ENCODE measurements at regions not wholly inside any gene's neighbourhood (a gene's known extent, or its start where the extent isn't known, plus 50 kb on each side); places are given as distances from the start of the nearest gene placed in this dataset.
"Not testable (repeated sequence)": the region's sequence is repeated elsewhere in the genome, so short reads cannot be mapped to it uniquely, and the experiment has no call there.

- no peaks in the 10 kb centered on the region for H3K27me3 ChIP-seq
- H3K36me3 ChIP-seq: no peaks in the 10 kb centered on the region
- H3K27ac ChIP-seq: no peak overlapping the region
- H3K4me3 ChIP-seq: no peak overlapping the region
- no peaks in the 10 kb centered on the region for H3K9me3 ChIP-seq (replicated peaks)
- H3K4me1 ChIP-seq: no peaks in the 10 kb centered on the region
- DNase-seq: no peak
These were observed 524.2 kb upstream of the CHORDC1 start for GRCh38 chr11:90747057-90747456.

- Histone ChIP-seq H3K4me3 (no peak overlapping the region), H3K36me3 (no peaks in the 10 kb centered on the region), H3K27ac (no peak overlapping the region), H3K9me3 (replicated peaks) (no peaks in the 10 kb centered on the region), H3K4me1 (no peaks in the 10 kb centered on the region), H3K27me3 (no peaks in the 10 kb centered on the region)
- DNase-seq: no peak
These were observed 521.3 kb upstream of the CHORDC1 start for GRCh38 chr11:90744169-90744568.

- H3K9me3 ChIP-seq (replicated peaks): no peaks in the 10 kb centered on the region
- no peak overlapping the region for H3K27ac ChIP-seq
- no peak overlapping the region for H3K4me3 ChIP-seq
- no peaks in the 10 kb centered on the region for H3K27me3 ChIP-seq
- no peaks in the 10 kb centered on the region for H3K4me1 ChIP-seq
- DNase-seq: no peak
- H3K36me3 ChIP-seq: no peaks in the 10 kb centered on the region
These were observed 516.0 kb upstream of the CHORDC1 start for GRCh38 chr11:90738799-90739198.

- no peak for DNase-seq
- Histone ChIP-seq H3K4me3 (no peak overlapping the region), H3K27ac (no peak overlapping the region), H3K36me3 (no peaks in the 10 kb centered on the region), H3K27me3 (no peaks in the 10 kb centered on the region), H3K9me3 (replicated peaks) (no peaks in the 10 kb centered on the region), H3K4me1 (no peaks in the 10 kb centered on the region)
These were observed 514.7 kb upstream of the CHORDC1 start for GRCh38 chr11:90737444-90738050.

- H3K36me3 ChIP-seq: no peaks in the 10 kb centered on the region
- H3K9me3 ChIP-seq (replicated peaks): no peaks in the 10 kb centered on the region
- DNase-seq: no peak
- H3K27me3 ChIP-seq: no peaks in the 10 kb centered on the region
- no peak overlapping the region for H3K27ac ChIP-seq
- H3K4me3 ChIP-seq: no peak overlapping the region
- no peaks in the 10 kb centered on the region for H3K4me1 ChIP-seq
These were observed 509.6 kb upstream of the CHORDC1 start for GRCh38 chr11:90732486-90732885.

DNA sequence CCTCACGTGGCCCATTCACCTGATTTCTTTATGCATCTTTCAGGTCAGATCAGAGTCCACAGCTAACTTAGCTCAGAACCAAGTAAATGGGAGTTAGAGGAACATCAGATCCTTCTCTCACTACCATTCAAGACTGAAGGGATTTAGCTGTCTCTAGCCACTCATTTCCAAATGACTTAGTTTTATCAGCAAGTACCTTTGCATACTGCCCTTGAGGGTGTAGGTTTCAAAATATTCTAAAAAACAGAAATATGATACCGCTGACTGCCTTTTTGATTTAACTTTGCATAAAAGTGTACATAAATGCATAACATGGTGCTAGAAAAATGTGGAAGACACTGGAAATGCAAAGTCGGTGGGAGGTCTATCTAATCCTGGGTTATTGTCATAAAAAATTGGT lies 500.6 kb upstream of the CHORDC1 start:
- no peaks in the 10 kb centered on the region for H3K36me3 ChIP-seq
- H3K4me3 ChIP-seq: no peak overlapping the region
- H3K27me3 ChIP-seq: no peaks in the 10 kb centered on the region
- H3K27ac ChIP-seq: no peak overlapping the region
- no peaks in the 10 kb centered on the region for H3K4me1 ChIP-seq
- H3K9me3 ChIP-seq (replicated peaks): no peaks in the 10 kb centered on the region
- no peak for DNase-seq

GRCh38 chr11:90722552-90723190 lies 499.8 kb upstream of the CHORDC1 start:
- no peak for DNase-seq
- Histone ChIP-seq H3K4me1 (no peaks in the 10 kb centered on the region), H3K27me3 (no peaks in the 10 kb centered on the region), H3K9me3 (replicated peaks) (no peaks in the 10 kb centered on the region), H3K4me3 (no peak overlapping the region), H3K27ac (no peak overlapping the region), H3K36me3 (no peaks in the 10 kb centered on the region)

DNA sequence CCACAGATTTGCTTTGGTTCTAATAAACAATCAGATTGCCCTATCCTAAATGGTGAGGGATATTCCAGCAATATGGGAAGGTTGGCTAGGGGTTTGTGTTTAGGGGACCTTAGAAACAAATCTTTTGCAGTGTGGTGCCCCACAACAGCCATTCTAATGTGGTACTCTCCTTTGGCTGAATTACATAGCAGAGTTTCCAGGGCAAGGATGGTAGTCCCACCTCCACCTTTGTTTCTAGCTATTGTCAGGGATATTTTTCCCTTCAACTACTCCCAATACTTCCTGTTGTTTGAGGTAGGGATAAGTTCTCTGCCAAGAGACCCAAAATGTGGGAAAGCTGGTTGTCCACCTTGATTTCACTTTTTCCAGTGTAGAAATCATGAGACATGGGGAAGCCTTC lies 494.7 kb upstream of the CHORDC1 start:
- DNase-seq: no peak
- no peaks in the 10 kb centered on the region for H3K27me3 ChIP-seq
- no peaks in the 10 kb centered on the region for H3K36me3 ChIP-seq
- H3K4me3 ChIP-seq: no peak overlapping the region
- H3K4me1 ChIP-seq: no peaks in the 10 kb centered on the region
- no peak overlapping the region for H3K27ac ChIP-seq
- H3K9me3 ChIP-seq (replicated peaks): no peaks in the 10 kb centered on the region

DNA sequence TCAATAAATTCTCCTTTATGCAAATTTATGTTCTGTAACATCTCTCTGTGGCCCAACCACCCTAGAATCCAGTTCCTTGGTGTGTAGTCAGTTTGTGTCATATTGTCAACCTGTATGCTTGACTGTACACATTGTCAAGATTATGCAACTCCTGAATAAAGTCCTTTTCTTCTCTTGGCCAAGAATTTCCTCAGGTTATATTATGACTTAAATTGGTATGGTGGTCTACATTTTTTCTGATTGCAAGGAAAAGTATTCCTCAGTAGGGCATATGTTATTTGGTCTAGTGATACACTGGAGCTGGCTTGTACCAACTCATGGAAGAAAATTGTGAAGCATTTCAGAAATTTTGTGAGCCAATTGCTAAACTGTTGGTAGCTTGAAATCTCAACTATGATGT lies 482.8 kb upstream of the CHORDC1 start:
- Histone ChIP-seq H3K4me3 (no peak overlapping the region), H3K27ac (no peak overlapping the region), H3K4me1 (no peaks in the 10 kb centered on the region), H3K9me3 (replicated peaks) (no peaks in the 10 kb centered on the region), H3K27me3 (no peaks in the 10 kb centered on the region), H3K36me3 (no peaks in the 10 kb centered on the region)
- no peak for DNase-seq

GRCh38 chr11:90704510-90704909 lies 481.7 kb upstream of the CHORDC1 start:
- H3K4me3 ChIP-seq: no peak overlapping the region
- DNase-seq: no peak
- no peaks in the 10 kb centered on the region for H3K9me3 ChIP-seq (replicated peaks)
- H3K27me3 ChIP-seq: no peaks in the 10 kb centered on the region
- H3K27ac ChIP-seq: no peak overlapping the region
- no peaks in the 10 kb centered on the region for H3K4me1 ChIP-seq
- H3K36me3 ChIP-seq: no peaks in the 10 kb centered on the region

- H3K4me3 ChIP-seq: no peak overlapping the region
- H3K27me3 ChIP-seq: no peaks in the 10 kb centered on the region
- no peak for DNase-seq
- H3K4me1 ChIP-seq: no peaks in the 10 kb centered on the region
- no peak overlapping the region for H3K27ac ChIP-seq
- H3K36me3 ChIP-seq: no peaks in the 10 kb centered on the region
- H3K9me3 ChIP-seq (replicated peaks): no peaks in the 10 kb centered on the region
These were observed 478.9 kb upstream of the CHORDC1 start for GRCh38 chr11:90701716-90702115.

DNA sequence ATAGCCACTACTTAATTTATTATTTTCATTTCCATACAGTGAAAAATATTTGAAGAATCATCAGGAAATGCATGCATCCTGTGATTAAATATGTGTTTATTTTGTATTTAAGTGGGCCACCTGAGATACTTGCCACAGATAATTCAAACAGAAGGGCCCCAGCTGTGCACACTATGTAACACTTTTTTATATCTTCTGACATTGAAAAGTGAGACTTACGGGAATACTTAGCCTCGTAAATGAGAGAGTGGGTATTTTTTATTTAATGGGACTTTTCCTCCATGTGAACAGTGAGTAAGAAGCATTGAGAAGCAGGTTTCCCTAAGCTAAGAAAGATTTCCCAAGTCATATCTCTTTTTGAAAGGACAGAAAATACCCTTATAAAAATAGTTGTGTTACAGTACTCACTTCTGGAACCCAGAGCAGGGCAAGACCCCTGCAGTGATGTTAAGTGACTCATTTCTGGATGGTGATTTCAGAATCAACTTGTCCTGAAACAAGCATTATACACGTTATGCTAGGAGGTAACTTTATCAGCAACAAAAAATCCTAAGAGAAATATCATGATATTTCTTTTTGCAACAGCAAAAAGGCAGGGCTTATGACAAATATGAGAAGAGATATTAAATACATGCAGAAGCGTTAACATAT lies 478.1 kb upstream of the CHORDC1 start:
- Histone ChIP-seq H3K4me1 (no peaks in the 10 kb centered on the region), H3K4me3 (no peak overlapping the region), H3K27me3 (no peaks in the 10 kb centered on the region), H3K36me3 (no peaks in the 10 kb centered on the region), H3K9me3 (replicated peaks) (no peaks in the 10 kb centered on the region), H3K27ac (no peak overlapping the region)
- no peak for DNase-seq

DNA sequence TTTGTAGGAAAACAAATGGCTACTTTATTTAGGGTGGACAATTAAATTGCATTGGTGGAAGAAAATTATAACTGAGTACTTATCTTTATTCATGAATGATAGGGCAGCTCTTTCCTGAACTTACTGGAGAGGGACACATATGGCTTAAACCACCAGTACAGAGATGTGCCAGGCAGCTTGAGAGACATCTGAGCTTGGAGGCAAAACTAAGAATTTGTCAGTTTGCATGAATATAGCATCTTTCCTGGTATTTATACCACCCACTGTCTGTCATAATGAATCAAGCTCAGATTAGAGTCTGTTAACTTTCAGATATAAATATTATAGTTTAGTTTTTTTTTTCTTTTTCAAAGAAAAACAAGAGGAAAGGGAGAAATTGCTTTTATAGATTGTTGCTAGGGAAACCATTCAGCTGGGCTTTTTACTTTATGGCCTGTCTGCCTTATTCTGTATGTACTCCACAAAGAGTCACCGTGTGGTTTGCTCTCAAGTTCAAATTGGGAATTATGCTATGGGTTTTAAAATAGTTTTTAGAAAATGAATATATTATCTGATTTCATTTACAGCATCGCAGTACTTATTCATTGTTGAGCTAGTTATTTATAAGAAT lies 477.0 kb upstream of the CHORDC1 start:
- H3K9me3 ChIP-seq (replicated peaks): no peaks in the 10 kb centered on the region
- no peak overlapping the region for H3K4me3 ChIP-seq
- H3K4me1 ChIP-seq: no peaks in the 10 kb centered on the region
- no peaks in the 10 kb centered on the region for H3K27me3 ChIP-seq
- H3K27ac ChIP-seq: no peak overlapping the region
- no peak for DNase-seq
- no peaks in the 10 kb centered on the region for H3K36me3 ChIP-seq

DNA sequence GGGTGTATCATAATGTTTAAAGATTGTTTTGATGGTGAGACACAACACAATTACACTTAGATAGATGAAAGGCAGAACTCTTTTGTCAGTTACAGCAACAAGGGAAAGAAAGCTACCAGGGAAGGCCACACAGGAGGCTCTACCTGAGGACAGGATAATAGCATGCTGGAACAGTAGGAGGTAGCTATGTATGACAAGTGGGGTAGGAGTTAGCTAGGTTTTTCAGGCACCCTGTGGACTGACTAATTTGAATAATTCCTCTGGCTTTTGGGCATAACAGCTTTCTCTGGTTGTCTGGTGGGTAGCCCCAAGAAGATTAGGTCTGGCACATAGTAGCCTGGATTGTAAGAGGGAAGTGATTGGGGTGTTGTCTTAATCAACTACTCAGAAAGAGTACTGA lies 475.4 kb upstream of the CHORDC1 start:
- no peak overlapping the region for H3K27ac ChIP-seq
- H3K9me3 ChIP-seq (replicated peaks): no peaks in the 10 kb centered on the region
- H3K4me3 ChIP-seq: no peak overlapping the region
- H3K27me3 ChIP-seq: no peaks in the 10 kb centered on the region
- no peak for DNase-seq
- no peaks in the 10 kb centered on the region for H3K4me1 ChIP-seq
- H3K36me3 ChIP-seq: no peaks in the 10 kb centered on the region

- H3K9me3 ChIP-seq (replicated peaks); H3K4me3 ChIP-seq; H3K27me3 ChIP-seq; H3K36me3 ChIP-seq; H3K27ac ChIP-seq; H3K4me1 ChIP-seq; DNase-seq: not testable (repeated sequence)
These were observed 452.6 kb upstream of the CHORDC1 start for GRCh38 chr11:90675496-90675895.
